GM11168 (cell line): ENCODE measurements at regions not wholly inside any gene's neighbourhood (a gene's known extent, or its start where the extent isn't known, plus 50 kb on each side); places are given as distances from the start of the nearest gene placed in this dataset.

ENCODE experiments used
- in situ Hi-C: fragments of 300-500 bp; cut with MboI; formaldehyde crosslinking; loops from one replicate; pipeline ENCODE4 v1.12.0; 2022; ENCODE audit warnings: low sequenced_read_pairs; ENCODE audit not compliant: unreplicated experiment

- in situ Hi-C loops: no loop called here
Measured at GRCh38 chr15:81987628-81988027, 58.2 kb downstream of the MEX3B start.

GRCh38 chr15:81983497-81983896 is 62.3 kb downstream of the MEX3B start:
- in situ Hi-C loops: no loop called here

- in situ Hi-C loops: no loop called here
Measured at GRCh38 chr15:81982808-81983207, 63.0 kb downstream of the MEX3B start.

- in situ Hi-C loops: no loop called here
Measured at GRCh38 chr15:81981908-81982307, 63.9 kb downstream of the MEX3B start.

- in situ Hi-C loops: no loop called here
Measured at GRCh38 chr15:81977464-81977863, 68.4 kb downstream of the MEX3B start.

GRCh38 chr15:81968691-81969090 is 77.1 kb downstream of the MEX3B start:
- in situ Hi-C loops: no loop called here

GRCh38 chr15:81966631-81967030 is 79.2 kb downstream of the MEX3B start:
- in situ Hi-C loops: no loop called here

- in situ Hi-C loops: no loop called here
Measured at GRCh38 chr15:81962482-81962881, 83.3 kb downstream of the MEX3B start.

GRCh38 chr15:81959196-81959595 is 86.6 kb downstream of the MEX3B start:
- in situ Hi-C loops: no loop called here

- in situ Hi-C loops: no loop called here
Measured at GRCh38 chr15:81957698-81958097, 88.1 kb downstream of the MEX3B start.

GRCh38 chr15:81955382-81956062 is 90.3 kb downstream of the MEX3B start:
- in situ Hi-C loops: no loop called here

- in situ Hi-C loops: no loop called here
Measured at GRCh38 chr15:81954158-81954783, 91.5 kb downstream of the MEX3B start.

- in situ Hi-C loops: no loop called here
Measured at GRCh38 chr15:81950841-81951414, 94.9 kb downstream of the MEX3B start.

- in situ Hi-C loops: loop anchor here (25.0 kb wide), 1 partner anchor 461 kb away; no protein-coding TSS in a partner anchor
Measured at GRCh38 chr15:81948751-81949150, 97.1 kb downstream of the MEX3B start.

GRCh38 chr15:81948222-81948621 is 97.6 kb downstream of the MEX3B start:
- in situ Hi-C loops: loop anchor here (25.0 kb wide), 1 partner anchor 461 kb away; no protein-coding TSS in a partner anchor

- in situ Hi-C loops: loop anchor here (25.0 kb wide), 1 partner anchor 460 kb away; no protein-coding TSS in a partner anchor
Measured at GRCh38 chr15:81947548-81947947, 98.3 kb downstream of the MEX3B start.

- in situ Hi-C loops: loop anchor here (25.0 kb wide), 1 partner anchor 458 kb away; no protein-coding TSS in a partner anchor
Measured at GRCh38 chr15:81945014-81945615, 100.7 kb downstream of the MEX3B start.

GRCh38 chr15:81942655-81943195 is 103.1 kb downstream of the MEX3B start:
- in situ Hi-C loops: loop anchor here (25.0 kb wide), 1 partner anchor 455 kb away; no protein-coding TSS in a partner anchor

- in situ Hi-C loops: loop anchor here (25.0 kb wide), 1 partner anchor 455 kb away; no protein-coding TSS in a partner anchor
Measured at GRCh38 chr15:81942157-81942556, 103.7 kb downstream of the MEX3B start.

- in situ Hi-C loops: loop anchor here (25.0 kb wide), 1 partner anchor 454 kb away; no protein-coding TSS in a partner anchor
Measured at GRCh38 chr15:81941479-81941878, 104.3 kb downstream of the MEX3B start.
